ENCODE measurements at regions not wholly inside any gene's neighbourhood (a gene's known extent, or its start where the extent isn't known, plus 50 kb on each side); places are given as distances from the start of the nearest gene placed in this dataset.

GRCh38 chr1:217078078-217078690 is 355.0 kb upstream of the ESRRG start:
- TF ChIP-seq POLR2A (IDR thresholded peaks at IDR 0.05; ENCODE audit: low read depth, low read length) (no peak), TAF1 (IDR thresholded peaks at IDR 0.05; ENCODE audit: borderline replicate concordance, low read depth, low read length) (no peak)

Measured in GM12892 (cell line).